ENCODE measurements at regions not wholly inside any gene's neighbourhood (a gene's known extent, or its start where the extent isn't known, plus 50 kb on each side); places are given as distances from the start of the nearest gene placed in this dataset.

DNA sequence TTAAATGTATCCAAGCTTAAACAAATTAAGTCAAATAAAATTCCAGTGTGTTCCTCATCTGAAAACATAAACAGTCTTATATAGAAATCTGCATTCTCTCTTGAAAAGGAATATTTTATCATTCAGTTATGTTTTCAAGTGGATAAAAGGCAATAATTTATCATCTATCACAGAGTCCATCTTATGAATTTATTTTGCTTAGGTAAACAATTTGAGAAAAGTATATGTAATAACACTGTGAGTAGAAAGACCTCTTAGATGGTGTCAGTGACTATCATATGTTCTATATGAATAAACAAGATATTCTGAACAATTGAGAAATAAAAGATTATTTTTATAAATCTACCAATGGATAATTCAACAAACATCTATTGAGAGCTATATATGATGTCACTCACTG is 397.6 kb upstream of the GJE1 start:
- Mint-ChIP-seq H3K36me3 (no peaks in the 10 kb centered on the region), H3K9me3 (ENCODE audit: low read depth) (no peaks in the 10 kb centered on the region), H3K4me3 (no peak overlapping the region), H3K27ac (no peak overlapping the region), H3K27me3 (no peaks in the 10 kb centered on the region), H3K4me1 (ENCODE audit: low read depth) (no peaks in the 10 kb centered on the region)

DNA sequence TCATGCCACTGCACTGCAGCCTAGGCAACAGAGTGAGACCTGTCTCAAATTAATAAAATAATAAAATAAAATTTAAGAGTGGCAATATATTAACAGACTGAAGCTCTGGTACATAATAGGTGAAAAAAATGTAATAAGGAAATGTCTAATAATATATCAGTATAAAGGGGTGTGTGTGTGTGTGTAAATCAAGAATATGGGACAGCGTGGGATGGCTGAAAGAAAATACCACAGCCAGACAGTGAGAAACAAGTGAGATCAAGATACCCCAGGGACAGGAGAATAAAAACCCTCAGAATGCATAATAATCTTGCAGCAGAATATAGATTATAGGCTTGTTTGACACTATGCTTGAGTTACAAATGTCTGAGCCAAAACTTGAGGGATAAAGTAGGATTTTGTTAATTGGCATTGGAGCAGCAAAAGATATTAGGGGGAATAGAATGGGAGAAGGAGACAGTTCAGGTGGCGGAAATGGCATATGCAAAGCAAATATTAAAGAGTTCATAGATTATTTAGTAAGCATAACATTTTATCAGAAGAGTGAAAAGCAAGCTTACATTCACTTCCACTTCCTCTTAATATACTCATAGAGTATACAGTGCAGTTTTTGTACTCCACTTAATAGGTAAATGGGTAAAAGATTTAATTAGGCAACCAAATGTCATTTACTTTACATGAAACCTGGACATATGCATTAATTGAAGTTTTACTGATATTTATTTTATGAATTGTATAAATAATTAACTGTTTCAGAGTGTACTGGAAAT is 398.5 kb upstream of the GJE1 start:
- no peaks in the 10 kb centered on the region for H3K4me1 Mint-ChIP-seq (ENCODE audit: low read depth)
- no peak overlapping the region for H3K4me3 Mint-ChIP-seq
- no peaks in the 10 kb centered on the region for H3K9me3 Mint-ChIP-seq (ENCODE audit: low read depth)
- H3K27ac Mint-ChIP-seq: no peak overlapping the region
- no peaks in the 10 kb centered on the region for H3K36me3 Mint-ChIP-seq
- no peaks in the 10 kb centered on the region for H3K27me3 Mint-ChIP-seq

DNA sequence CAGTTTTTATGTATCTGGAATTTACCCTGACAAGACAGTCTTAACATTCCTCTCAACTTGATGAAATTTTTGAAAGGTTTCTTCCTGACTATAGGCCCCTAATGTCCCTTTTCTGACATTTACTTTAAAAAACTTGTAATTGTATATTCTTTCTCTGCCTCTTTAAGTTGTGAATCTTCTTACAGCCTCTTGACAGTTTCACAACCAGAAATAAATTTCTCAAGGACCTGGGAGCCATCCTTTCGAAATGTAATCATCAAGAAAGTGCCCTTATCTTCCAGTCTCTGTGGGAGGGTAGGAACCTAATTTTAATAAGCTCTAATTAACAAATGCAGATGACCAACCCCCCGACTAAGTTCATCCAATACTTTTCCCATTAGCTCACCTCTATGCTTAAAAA is 403.6 kb upstream of the GJE1 start:
- no peaks in the 10 kb centered on the region for H3K9me3 Mint-ChIP-seq (ENCODE audit: low read depth)
- no peaks in the 10 kb centered on the region for H3K36me3 Mint-ChIP-seq
- no peaks in the 10 kb centered on the region for H3K27me3 Mint-ChIP-seq
- H3K4me3 Mint-ChIP-seq: no peak overlapping the region
- H3K4me1 Mint-ChIP-seq (ENCODE audit: low read depth): no peaks in the 10 kb centered on the region
- H3K27ac Mint-ChIP-seq: no peak overlapping the region

DNA sequence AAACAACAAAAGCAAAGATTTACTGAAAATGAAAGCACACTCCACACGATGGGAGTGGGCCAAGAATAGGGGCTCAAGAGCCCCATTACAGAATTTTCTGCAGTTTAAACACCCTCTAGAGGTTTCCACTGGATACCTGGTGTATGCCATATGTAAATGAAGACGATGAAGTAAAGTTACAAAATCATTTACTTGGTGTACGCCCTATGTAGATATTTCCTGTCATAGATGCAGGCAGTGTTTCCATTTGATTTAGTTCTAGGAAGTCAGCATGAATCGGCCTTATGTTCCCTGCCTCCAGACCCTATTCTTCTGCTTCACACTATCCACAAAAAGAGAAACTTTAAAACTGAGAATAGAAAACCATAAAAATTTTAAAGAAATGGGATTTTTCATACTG is 404.4 kb upstream of the GJE1 start:
- Mint-ChIP-seq H3K4me1 (ENCODE audit: low read depth) (no peaks in the 10 kb centered on the region), H3K4me3 (no peak overlapping the region), H3K36me3 (no peaks in the 10 kb centered on the region), H3K27me3 (no peaks in the 10 kb centered on the region), H3K9me3 (ENCODE audit: low read depth) (no peaks in the 10 kb centered on the region), H3K27ac (no peak overlapping the region)

DNA sequence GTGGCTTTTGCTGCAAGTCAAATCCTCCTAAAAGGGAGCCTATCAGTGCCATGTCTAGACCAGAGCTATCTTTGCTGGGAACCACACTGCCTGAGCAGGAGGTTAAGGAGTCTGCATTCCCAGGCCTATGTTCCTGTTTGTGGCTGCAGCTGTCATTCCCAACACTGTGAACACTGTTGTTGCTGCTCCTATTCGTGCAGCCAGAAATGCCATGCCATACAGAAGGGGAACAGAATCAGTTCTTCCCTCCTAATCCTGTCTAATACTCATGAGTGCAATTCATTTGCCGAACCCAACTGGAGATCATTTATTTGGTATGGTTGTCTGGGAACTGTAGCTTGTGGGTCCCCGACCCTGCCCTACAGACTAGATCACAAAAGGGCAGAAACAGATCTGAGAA is 406.5 kb upstream of the GJE1 start:
- Mint-ChIP-seq H3K4me3 (no peak overlapping the region), H3K4me1 (ENCODE audit: low read depth) (no peaks in the 10 kb centered on the region), H3K27me3 (no peaks in the 10 kb centered on the region), H3K9me3 (ENCODE audit: low read depth) (no peaks in the 10 kb centered on the region), H3K27ac (no peak overlapping the region), H3K36me3 (no peaks in the 10 kb centered on the region)

DNA sequence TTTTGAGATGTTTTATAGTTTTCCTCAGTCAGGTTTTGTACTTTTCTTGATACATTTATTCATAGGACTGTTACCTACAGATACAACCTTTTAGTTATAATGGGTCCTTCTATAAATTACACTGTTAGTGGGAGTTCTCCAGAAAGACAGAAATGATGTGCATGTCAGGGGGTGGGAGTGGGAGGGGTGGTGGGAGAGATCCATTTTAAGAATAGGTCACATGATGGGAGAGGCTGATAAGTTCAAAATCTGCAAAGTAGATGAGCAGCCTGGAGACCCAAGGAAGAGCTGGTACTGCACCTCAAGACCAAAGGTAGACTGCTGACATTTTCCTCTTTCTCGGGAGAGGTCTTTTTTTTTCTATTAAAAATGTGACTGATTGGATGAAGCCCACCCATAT is 408.0 kb upstream of the GJE1 start:
- no peak overlapping the region for H3K27ac Mint-ChIP-seq
- no peaks in the 10 kb centered on the region for H3K4me1 Mint-ChIP-seq (ENCODE audit: low read depth)
- H3K27me3 Mint-ChIP-seq: no peaks in the 10 kb centered on the region
- no peak overlapping the region for H3K4me3 Mint-ChIP-seq
- no peaks in the 10 kb centered on the region for H3K36me3 Mint-ChIP-seq
- H3K9me3 Mint-ChIP-seq (ENCODE audit: low read depth): no peaks in the 10 kb centered on the region

DNA sequence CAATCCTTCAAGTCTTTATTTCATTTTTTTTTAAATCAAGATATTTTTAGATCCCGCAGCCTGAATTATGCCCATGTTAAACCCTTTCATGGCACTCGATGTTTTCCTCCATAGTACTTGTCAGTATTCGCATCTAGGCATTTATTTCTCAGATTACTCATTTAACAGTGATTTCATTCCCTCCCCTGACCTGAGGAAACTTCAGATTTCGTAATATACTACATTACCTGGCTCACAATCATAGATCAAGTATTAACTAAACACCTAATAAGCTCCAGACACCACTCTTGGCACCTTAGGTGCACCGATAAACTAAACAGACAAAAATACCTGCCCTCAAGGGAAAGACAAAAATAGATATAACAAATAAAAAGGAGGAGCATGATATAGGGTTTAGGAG is 413.2 kb upstream of the GJE1 start:
- no peaks in the 10 kb centered on the region for H3K4me1 Mint-ChIP-seq (ENCODE audit: low read depth)
- H3K9me3 Mint-ChIP-seq (ENCODE audit: low read depth): no peaks in the 10 kb centered on the region
- no peaks in the 10 kb centered on the region for H3K36me3 Mint-ChIP-seq
- no peak overlapping the region for H3K4me3 Mint-ChIP-seq
- no peak overlapping the region for H3K27ac Mint-ChIP-seq
- H3K27me3 Mint-ChIP-seq: no peaks in the 10 kb centered on the region

DNA sequence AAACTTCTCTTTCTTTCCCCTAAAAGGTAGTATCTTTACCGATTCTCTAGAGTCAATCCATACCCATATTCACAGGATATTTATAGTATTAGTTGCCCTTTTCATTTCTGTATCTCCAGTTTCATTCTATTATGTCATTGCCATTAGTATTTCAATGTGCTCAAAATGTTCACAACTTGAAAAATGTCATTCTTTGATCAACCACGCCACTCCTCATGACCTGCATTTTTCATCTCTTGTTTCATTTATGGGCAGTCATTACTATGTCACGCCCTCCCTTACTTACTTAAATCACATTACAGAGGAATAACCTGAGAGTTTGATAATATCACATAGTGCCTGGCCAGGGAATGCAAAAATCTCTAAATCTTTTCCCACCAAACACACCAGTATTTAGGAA is 427.3 kb upstream of the GJE1 start:
- no peak overlapping the region for H3K27ac Mint-ChIP-seq
- H3K4me1 Mint-ChIP-seq (ENCODE audit: low read depth): no peaks in the 10 kb centered on the region
- no peaks in the 10 kb centered on the region for H3K9me3 Mint-ChIP-seq (ENCODE audit: low read depth)
- no peaks in the 10 kb centered on the region for H3K27me3 Mint-ChIP-seq
- H3K4me3 Mint-ChIP-seq: no peak overlapping the region
- H3K36me3 Mint-ChIP-seq: no peaks in the 10 kb centered on the region

DNA sequence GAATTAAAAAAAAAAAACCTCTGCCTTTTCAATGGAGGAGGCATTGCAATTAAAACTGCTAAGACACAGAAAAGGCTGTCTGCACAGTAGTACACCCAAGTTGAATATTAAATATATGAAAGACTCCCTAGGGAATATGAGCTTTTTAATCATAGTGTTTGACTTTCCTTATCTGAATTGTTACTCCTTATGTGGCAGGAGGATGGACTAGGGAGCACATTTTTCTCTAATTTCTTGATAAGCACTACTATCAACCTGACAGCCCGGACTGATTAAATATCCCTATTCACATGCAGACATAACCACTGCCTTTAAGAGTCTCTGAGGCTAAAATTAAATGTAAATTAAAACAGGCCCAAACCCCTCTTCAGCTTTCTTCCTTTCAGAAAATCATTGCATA is 428.6 kb upstream of the GJE1 start:
- no peak overlapping the region for H3K27ac Mint-ChIP-seq
- H3K9me3 Mint-ChIP-seq (ENCODE audit: low read depth): no peaks in the 10 kb centered on the region
- no peaks in the 10 kb centered on the region for H3K36me3 Mint-ChIP-seq
- no peaks in the 10 kb centered on the region for H3K27me3 Mint-ChIP-seq
- H3K4me1 Mint-ChIP-seq (ENCODE audit: low read depth): no peaks in the 10 kb centered on the region
- no peak overlapping the region for H3K4me3 Mint-ChIP-seq

DNA sequence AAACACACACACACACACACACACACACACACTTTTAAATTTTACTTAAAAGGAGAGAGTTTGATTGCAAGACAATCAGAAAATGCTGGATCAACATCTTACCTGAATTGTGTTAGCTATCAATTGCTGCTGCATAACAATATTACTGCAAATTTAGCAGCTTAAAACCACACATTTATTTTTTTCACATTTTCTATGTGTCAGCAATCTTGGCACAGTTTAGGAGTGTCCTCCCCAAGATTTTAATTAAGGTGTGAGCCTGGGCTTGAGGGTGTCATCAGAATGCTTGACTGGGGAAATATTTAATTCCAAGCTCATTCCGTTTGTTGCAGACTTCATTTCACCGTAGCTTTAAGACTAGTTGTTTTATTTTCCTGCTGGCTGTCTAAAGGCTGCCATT is 431.0 kb upstream of the GJE1 start:
- Mint-ChIP-seq H3K27me3 (no peaks in the 10 kb centered on the region), H3K9me3 (ENCODE audit: low read depth) (no peaks in the 10 kb centered on the region)

DNA sequence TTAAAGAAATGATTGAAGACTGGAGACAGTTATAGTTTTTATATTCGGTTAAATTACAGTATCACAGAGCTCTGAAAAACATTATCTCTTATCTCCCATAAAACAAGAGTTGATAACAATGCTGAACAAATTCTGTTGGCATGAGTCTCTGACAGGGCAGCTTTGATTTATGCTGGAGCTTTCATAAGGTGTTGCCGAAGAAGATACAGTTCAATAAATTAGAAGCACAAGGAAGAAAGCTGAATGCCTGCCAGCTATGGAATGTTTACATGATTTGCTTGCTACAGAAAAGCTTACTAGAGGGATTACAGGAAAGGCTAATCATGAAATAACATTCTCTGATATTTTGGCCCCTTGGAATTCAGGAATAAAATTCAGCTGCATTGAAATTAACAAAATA is 431.9 kb upstream of the GJE1 start:
- Mint-ChIP-seq H3K9me3 (ENCODE audit: low read depth) (no peaks in the 10 kb centered on the region), H3K4me1 (ENCODE audit: low read depth) (no peaks in the 10 kb centered on the region), H3K27me3 (no peaks in the 10 kb centered on the region), H3K27ac (no peak overlapping the region), H3K4me3 (no peak overlapping the region), H3K36me3 (no peaks in the 10 kb centered on the region)

More for the DNA sequence above, 431.0 kb upstream of the GJE1 start:
- H3K4me1 Mint-ChIP-seq (ENCODE audit: low read depth): no peaks in the 10 kb centered on the region
- H3K4me3 Mint-ChIP-seq: no peak overlapping the region
- no peak overlapping the region for H3K27ac Mint-ChIP-seq
- H3K36me3 Mint-ChIP-seq: no peaks in the 10 kb centered on the region

DNA sequence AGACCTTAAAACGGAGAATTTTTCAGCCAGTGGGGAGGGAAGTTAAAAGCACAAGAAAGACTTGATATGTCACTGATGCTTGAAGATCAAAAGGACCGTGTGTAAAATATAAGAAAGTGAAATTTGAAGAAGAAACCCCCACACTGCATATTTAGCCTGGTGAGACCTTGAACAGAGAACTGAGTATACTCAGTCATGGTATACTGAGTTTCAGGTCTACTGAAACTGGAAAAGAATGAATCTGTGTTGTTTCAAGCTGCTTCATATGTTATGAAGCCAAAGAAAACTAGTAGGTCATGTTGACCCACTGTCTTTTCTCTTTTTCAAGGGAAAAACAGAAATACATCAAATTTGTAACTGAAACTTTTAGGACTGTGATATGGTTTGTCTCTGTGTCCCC is 443.8 kb upstream of the GJE1 start:
- Mint-ChIP-seq H3K36me3 (no peaks in the 10 kb centered on the region), H3K4me3 (no peak overlapping the region), H3K27me3 (no peaks in the 10 kb centered on the region), H3K27ac (no peak overlapping the region), H3K9me3 (ENCODE audit: low read depth) (no peaks in the 10 kb centered on the region), H3K4me1 (ENCODE audit: low read depth) (no peaks in the 10 kb centered on the region)

DNA sequence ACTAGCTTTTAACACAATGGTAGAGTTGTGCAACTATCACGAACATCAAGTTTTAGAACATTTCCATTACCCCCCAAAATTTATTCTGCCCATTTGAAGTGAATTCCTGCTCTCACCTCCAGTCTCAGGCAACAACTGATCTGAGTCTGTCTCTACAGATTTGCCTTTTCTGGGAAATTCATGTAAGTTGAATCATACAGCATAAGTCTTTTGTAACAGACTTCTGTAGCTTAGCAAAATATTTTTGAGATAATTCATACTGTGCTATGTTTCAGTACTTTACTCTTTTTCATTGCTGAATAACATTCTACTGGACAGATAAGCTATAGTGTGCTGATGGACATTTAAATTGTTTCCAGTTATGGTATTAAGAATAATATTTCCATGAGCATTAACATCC is 447.3 kb upstream of the GJE1 start:
- Mint-ChIP-seq H3K4me1 (ENCODE audit: low read depth) (no peaks in the 10 kb centered on the region), H3K27me3 (no peaks in the 10 kb centered on the region), H3K36me3 (no peaks in the 10 kb centered on the region), H3K4me3 (no peak overlapping the region), H3K27ac (no peak overlapping the region), H3K9me3 (ENCODE audit: low read depth) (no peaks in the 10 kb centered on the region)

DNA sequence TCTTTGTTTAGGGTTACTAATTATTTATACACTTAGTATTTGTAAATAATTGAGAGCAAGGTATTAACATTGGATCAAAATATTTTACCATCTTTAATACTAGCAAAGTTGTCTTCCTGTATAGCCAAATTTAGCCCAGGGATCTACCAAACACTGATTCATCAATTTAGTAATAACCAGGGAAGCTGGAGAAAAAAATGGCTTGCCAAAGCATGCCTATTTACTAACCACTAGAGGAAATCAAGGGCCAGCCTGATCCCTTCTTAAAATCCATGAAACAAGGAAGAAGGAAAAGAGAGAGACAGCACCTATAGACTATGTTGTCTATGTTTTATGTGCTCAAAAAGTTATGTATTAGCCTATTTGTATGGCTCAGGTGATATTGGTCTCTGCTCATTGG is 450.3 kb upstream of the GJE1 start:
- H3K36me3 Mint-ChIP-seq: no peaks in the 10 kb centered on the region
- no peaks in the 10 kb centered on the region for H3K27me3 Mint-ChIP-seq
- no peaks in the 10 kb centered on the region for H3K9me3 Mint-ChIP-seq (ENCODE audit: low read depth)
- H3K4me1 Mint-ChIP-seq (ENCODE audit: low read depth): peaks cover 1% of the 10 kb centered on the region
- H3K27ac Mint-ChIP-seq: no peak overlapping the region
- no peak overlapping the region for H3K4me3 Mint-ChIP-seq

DNA sequence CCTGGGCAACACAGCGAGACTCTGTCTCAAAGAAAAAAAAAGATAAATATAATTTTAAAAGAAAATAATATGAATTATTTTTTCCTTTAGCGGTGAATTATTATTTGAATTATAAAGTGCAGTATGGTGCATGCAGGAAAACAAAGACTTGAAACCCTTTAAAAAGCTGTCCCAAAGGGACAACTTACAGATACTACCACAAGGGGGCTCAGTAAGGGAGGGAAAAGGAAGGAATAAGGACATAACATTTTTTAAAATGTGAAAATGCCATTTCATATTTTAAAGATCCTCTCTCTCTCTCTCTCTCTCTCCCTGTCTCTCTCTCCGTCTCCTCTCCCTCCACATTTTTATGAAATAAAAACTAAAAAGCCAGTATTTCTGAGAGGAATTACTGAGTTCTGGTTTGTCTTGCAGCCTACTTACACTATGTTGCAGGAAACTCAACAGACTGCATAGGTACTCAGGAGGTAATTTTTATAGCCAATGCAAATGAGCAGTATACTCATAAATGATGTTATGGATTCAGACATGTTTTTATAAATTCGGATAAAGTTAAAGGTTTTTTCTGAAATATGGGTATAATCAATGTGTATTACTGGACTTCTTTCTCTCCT is 455.0 kb upstream of the GJE1 start:
- Mint-ChIP-seq H3K27ac (no peak overlapping the region), H3K4me1 (ENCODE audit: low read depth) (peaks cover 1% of the 10 kb centered on the region), H3K4me3 (no peak overlapping the region), H3K9me3 (ENCODE audit: low read depth) (no peaks in the 10 kb centered on the region), H3K27me3 (no peaks in the 10 kb centered on the region), H3K36me3 (no peaks in the 10 kb centered on the region)

DNA sequence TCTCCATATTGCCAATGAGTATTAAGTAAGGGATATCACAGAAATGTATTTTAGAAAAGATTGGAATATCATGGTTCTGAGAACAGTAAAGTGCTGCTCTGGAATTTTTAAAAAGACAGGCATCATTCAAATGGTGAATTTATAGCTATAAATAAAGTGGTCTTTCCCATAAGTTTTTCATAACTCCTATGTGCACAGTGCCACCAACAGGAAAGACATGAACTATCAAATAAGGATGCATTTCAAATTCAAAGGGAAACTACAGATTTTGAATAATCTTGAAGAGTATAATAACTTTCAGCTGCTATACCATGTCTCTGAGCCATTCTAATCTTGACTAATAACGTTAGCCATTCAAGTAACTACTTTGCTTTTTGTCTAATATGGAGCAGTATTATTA is 456.8 kb upstream of the GJE1 start:
- peaks cover 1% of the 10 kb centered on the region for H3K4me1 Mint-ChIP-seq (ENCODE audit: low read depth)
- no peaks in the 10 kb centered on the region for H3K36me3 Mint-ChIP-seq
- H3K27ac Mint-ChIP-seq: no peak overlapping the region
- no peak overlapping the region for H3K4me3 Mint-ChIP-seq
- no peaks in the 10 kb centered on the region for H3K27me3 Mint-ChIP-seq
- H3K9me3 Mint-ChIP-seq (ENCODE audit: low read depth): no peaks in the 10 kb centered on the region
